HepG2 (cell line): ENCODE measurements at regions not wholly inside any gene's neighbourhood (a gene's known extent, or its start where the extent isn't known, plus 50 kb on each side); places are given as distances from the start of the nearest gene placed in this dataset.

Source experiments
- ATAC-seq: fragments of 200-7000 bp; cut with Tn5 transposase; 3 replicates; pipeline ENCODE4 v1.9.1; 2020; ENCODE audit warnings: mild to moderate bottlenecking, moderate library complexity
- BruUV-seq: library from RNA; stranded (reverse); fragments of 400-500 nt; replicated peaks from 2 replicates; lab custom pipeline; 2021; lab: Mats Ljungman, UMichigan
- CTCF ChIA-PET: fragments of 300-600 bp; formaldehyde crosslinking; extraction: SDS; loops from one replicate; lab custom pipeline; 2021; ENCODE audit warnings: low total read pairs, inconsistent platforms, low intra/inter-chr PET ratio; lab: Yijun Ruan, JAX
- POLR2A ChIA-PET: fragments of 350-600 bp; sonication (Branson Sonifier 250); formaldehyde crosslinking; loops from one replicate; lab custom pipeline; 2020; ENCODE audit warnings: antibody characterized with exemption, inconsistent platforms; lab: Yijun Ruan, JAX
- DNase-seq: peaks from one replicate; pipeline ENCODE4 v3.0.0-alpha.2; 2015; ENCODE audit warnings: low spot score
- FAIRE-seq: peaks from 3 replicates; lab custom pipeline; 2011; peaks lifted over from hg19 to GRCh38; lab: Jason Lieb, UNC
- H2AFZ ChIP-seq: one replicate; pipeline ENCODE4 v1.6.1; 2011; ENCODE audit warnings: low read length, inconsistent platforms
- H3K27ac ChIP-seq: fragments of 300-600 bp; 3 replicates; pipeline ENCODE4 v1.8.0; 2011; ENCODE audit warnings: mixed run types, mild to moderate bottlenecking, mixed read lengths, low read length, inconsistent platforms; ENCODE audit not compliant: insufficient read depth; ENCODE audit errors: extremely low read length
- H3K27me3 ChIP-seq, 2 experiments: fragments of 200-600 bp in 1 of 2; 2 replicates in 1 of 2; 3 replicates in 1 of 2; pipeline versions ENCODE4 v1.6.0 to v1.8.0; 2011; ENCODE audit warnings: low read length in 2 of 2, mild to moderate bottlenecking in 2 of 2, moderate library complexity in 2 of 2, inconsistent platforms in 1 of 2; ENCODE audit not compliant: insufficient read depth in 2 of 2, control insufficient read depth in 1 of 2
- H3K36me3 ChIP-seq, 2 experiments: fragments of 200-600 bp in 1 of 2; replicated peaks in 1 of 2; 2 replicates in 1 of 2; 3 replicates in 1 of 2; pipeline versions ENCODE4 v1.5.1 to v1.8.0; 2011; ENCODE audit warnings: low read length in 2 of 2, inconsistent platforms in 1 of 2; ENCODE audit not compliant: insufficient read depth in 2 of 2, control insufficient read depth in 1 of 2
- H3K4me1 ChIP-seq: 2 replicates; pipeline ENCODE4 v1.5.1; 2012; ENCODE audit warnings: low read length, inconsistent platforms; ENCODE audit not compliant: insufficient read depth
- H3K4me2 ChIP-seq: 2 replicates; pipeline ENCODE4 v1.6.0; 2011; ENCODE audit warnings: low read depth, low read length, inconsistent platforms
- H3K4me3 ChIP-seq, 3 experiments: fragments of 200-600 bp in 1 of 3; sonication (generic), shearing (Covaris generic) in 1 of 3; replicated peaks in 1 of 3; 2 replicates each; pipeline ENCODE4 v1.5.1; 2011 to 2016; ENCODE audit warnings: low read length in 3 of 3, inconsistent platforms in 2 of 3, low read depth in 2 of 3, mild to moderate bottlenecking in 2 of 3, control low read depth in 1 of 3, mixed read lengths in 1 of 3; ENCODE audit not compliant: insufficient read depth in 1 of 3
- H3K79me2 ChIP-seq: one replicate; pipeline ENCODE4 v1.6.1; 2011; ENCODE audit warnings: low read length, inconsistent platforms; ENCODE audit not compliant: insufficient read depth
- H3K9ac ChIP-seq: 2 replicates; pipeline ENCODE4 v1.6.0; 2011; ENCODE audit warnings: mild to moderate bottlenecking, low read depth, low read length, inconsistent platforms; ENCODE audit not compliant: insufficient read depth
- H3K9me3 ChIP-seq: 2 replicates; pipeline ENCODE4 v1.5.1; 2012; ENCODE audit warnings: mild to moderate bottlenecking, low read length
- H4K20me1 ChIP-seq: 2 replicates; pipeline ENCODE4 v1.6.0; 2011; ENCODE audit warnings: inconsistent platforms, mild to moderate bottlenecking, low read length, moderate library complexity; ENCODE audit not compliant: insufficient read depth
- DMAP1 ChIP-seq: IDR thresholded peaks from 2 replicates; pipeline ENCODE4 v1.6.1; 2016
- GMEB1 ChIP-seq: sonication (generic); formaldehyde crosslinking; IDR thresholded peaks from 2 replicates; pipeline ENCODE4 v1.5.1; 2020; ENCODE audit warnings: missing genetic modification reagents, mild to moderate bottlenecking, borderline replicate concordance
- HDAC2 ChIP-seq: sonication (generic); formaldehyde crosslinking; IDR thresholded peaks from 2 replicates; pipeline ENCODE4 v1.4.0; 2020; ENCODE audit warnings: missing genetic modification reagents
- HNRNPUL1 ChIP-seq: fragments of 200-400 bp; formaldehyde crosslinking; IDR thresholded peaks from 2 replicates; pipeline ENCODE4 v1.6.1; 2017; ENCODE audit warnings: low read depth, mild to moderate bottlenecking, low read length, moderate library complexity
- KAT8 ChIP-seq: IDR thresholded peaks from 2 replicates; pipeline ENCODE4 v1.6.1; 2016; ENCODE audit warnings: missing genetic modification reagents, missing compliant biosample characterization
- WIZ ChIP-seq: sonication (generic); formaldehyde crosslinking; IDR thresholded peaks from 2 replicates; pipeline ENCODE4 v1.5.1; 2020; ENCODE audit warnings: mild to moderate bottlenecking, missing genetic modification reagents
- ZBTB42 ChIP-seq: sonication (generic); formaldehyde crosslinking; IDR thresholded peaks from 2 replicates; pipeline ENCODE4 v1.5.0; 2020; ENCODE audit warnings: mild to moderate bottlenecking, missing genetic modification reagents
- ZFP36L2 ChIP-seq: sonication (generic); formaldehyde crosslinking; IDR thresholded peaks from 2 replicates; pipeline ENCODE4 v1.4.0; 2020; ENCODE audit warnings: missing genetic modification reagents
- ZNF24 ChIP-seq: fragments of 450-650 bp; IDR thresholded peaks from 2 replicates; pipeline ENCODE4 v1.6.1; 2017; ENCODE audit warnings: antibody characterized with exemption, mild to moderate bottlenecking
- ZNF317 ChIP-seq: sonication (generic); formaldehyde crosslinking; IDR thresholded peaks from 2 replicates; pipeline ENCODE4 v1.5.0; 2020; ENCODE audit warnings: mild to moderate bottlenecking, missing genetic modification reagents
- ZNF562 ChIP-seq: sonication (generic); formaldehyde crosslinking; IDR thresholded peaks from 2 replicates; pipeline ENCODE4 v1.8.0; 2022; ENCODE audit warnings: missing genetic modification reagents, borderline replicate concordance
- ZNF746 ChIP-seq: sonication (generic); formaldehyde crosslinking; IDR thresholded peaks from 2 replicates; pipeline ENCODE4 v1.8.0; 2022; ENCODE audit warnings: mild to moderate bottlenecking, missing genetic modification reagents
- WGBS: methylation state at CpG from one replicate; pipeline ENCODE4 v1.1.6; 2017; ENCODE audit warnings: low lambda C conversion rate; 5-methylcytosine and 5-hydroxymethylcytosine counted together
- in situ Hi-C: cut with HindIII; loops from 2 replicates; pipeline ENCODE4 v1.10.0; 2017; ENCODE audit warnings: low pct_unique_long_range_greater_than_20kb; ENCODE audit not compliant: extremely low pct_ligation_motif_present
- intact Hi-C: fragments of 100-400 bp; cut with micrococcal nuclease; formaldehyde crosslinking; loops from one replicate; pipeline ENCODE4 v1.10.0; 2022; ENCODE audit not compliant: unreplicated experiment
- TF ChIP-seq, protein P1 (sequence below): sonication (generic); formaldehyde crosslinking; IDR thresholded peaks from 2 replicates; pipeline ENCODE4 v1.4.0; 2020; ENCODE audit warnings: missing genetic modification reagents, borderline replicate concordance

- no peak for TF ChIP-seq ZNF562 (CRISPR knock-in tag)
- TF ChIP-seq WIZ (CRISPR knock-in tag) = no peak
- TF ChIP-seq ZNF746 (CRISPR knock-in tag) = no peak
Observed at GRCh38 chr1:201695607-201696006, 133.3 kb upstream of the IPO9 start (continued).

DNA sequence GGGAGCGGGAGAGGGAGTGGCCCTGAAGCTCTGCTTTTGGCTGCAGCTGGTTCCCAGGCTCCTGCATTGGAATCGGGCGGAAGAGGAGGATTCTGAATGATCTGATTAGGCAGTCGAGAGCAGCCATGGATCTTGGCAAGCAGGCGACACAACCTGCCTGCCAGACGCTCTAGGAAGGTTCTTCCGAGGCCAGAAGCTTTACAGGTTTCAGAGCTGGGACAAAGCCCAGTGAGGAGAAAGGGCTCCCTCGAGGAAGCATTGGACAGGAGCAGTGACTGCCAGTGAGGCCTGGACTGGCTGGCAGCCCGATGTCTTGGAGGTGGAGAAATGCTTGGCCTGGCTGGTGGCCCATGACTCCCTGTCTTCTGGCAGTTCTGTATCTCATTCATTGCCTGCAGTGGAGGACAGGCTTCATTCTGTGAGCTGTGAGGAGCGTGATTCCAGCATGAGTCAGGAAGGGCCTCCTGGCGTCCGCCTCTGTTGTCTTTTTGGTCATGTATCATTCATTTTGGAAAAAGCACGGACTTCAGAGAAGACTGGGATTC lies 132.7 kb upstream of the IPO9 start:
- 31% methylated on average over 12 of the region's 13 CpGs for WGBS
- Histone ChIP-seq H3K79me2 (no peaks in the 10 kb centered on the region), H3K27me3 (peaks cover 2 to 20% of the 10 kb centered on the region in 2 experiments; a peak in 2 of 5 replicates), H4K20me1 (no peaks in the 10 kb centered on the region), H3K9me3 (no peaks in the 10 kb centered on the region), H3K4me1 (no peaks in the 10 kb centered on the region), H3K4me3 (no peak overlapping the region), H2AFZ (no peak overlapping the region), H3K27ac (no peak overlapping the region), H3K36me3 (no peaks in the 10 kb centered on the region), H3K4me2 (no peak overlapping the region), H3K9ac (no peak overlapping the region)
- intact Hi-C loops = no loop called here
- no peak for FAIRE-seq
- DNase-seq = no peak
- no peak for TF ChIP-seq KAT8 (CRISPR knock-in tag)
- TF ChIP-seq, protein P1, sequence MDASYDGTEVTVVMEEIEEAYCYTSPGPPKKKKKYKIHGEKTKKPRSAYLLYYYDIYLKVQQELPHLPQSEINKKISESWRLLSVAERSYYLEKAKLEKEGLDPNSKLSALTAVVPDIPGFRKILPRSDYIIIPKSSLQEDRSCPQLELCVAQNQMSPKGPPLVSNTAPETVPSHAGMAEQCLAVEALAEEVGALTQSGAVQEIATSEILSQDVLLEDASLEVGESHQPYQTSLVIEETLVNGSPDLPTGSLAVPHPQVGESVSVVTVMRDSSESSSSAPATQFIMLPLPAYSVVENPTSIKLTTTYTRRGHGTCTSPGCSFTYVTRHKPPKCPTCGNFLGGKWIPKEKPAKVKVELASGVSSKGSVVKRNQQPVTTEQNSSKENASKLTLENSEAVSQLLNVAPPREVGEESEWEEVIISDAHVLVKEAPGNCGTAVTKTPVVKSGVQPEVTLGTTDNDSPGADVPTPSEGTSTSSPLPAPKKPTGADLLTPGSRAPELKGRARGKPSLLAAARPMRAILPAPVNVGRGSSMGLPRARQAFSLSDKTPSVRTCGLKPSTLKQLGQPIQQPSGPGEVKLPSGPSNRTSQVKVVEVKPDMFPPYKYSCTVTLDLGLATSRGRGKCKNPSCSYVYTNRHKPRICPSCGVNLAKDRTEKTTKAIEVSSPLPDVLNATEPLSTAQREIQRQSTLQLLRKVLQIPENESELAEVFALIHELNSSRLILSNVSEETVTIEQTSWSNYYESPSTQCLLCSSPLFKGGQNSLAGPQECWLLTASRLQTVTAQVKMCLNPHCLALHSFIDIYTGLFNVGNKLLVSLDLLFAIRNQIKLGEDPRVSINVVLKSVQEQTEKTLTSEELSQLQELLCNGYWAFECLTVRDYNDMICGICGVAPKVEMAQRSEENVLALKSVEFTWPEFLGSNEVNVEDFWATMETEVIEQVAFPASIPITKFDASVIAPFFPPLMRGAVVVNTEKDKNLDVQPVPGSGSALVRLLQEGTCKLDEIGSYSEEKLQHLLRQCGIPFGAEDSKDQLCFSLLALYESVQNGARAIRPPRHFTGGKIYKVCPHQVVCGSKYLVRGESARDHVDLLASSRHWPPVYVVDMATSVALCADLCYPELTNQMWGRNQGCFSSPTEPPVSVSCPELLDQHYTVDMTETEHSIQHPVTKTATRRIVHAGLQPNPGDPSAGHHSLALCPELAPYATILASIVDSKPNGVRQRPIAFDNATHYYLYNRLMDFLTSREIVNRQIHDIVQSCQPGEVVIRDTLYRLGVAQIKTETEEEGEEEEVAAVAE (CRISPR knock-in tag) = no peak
- TF ChIP-seq DMAP1 (CRISPR knock-in tag) = no peak
- no peak for TF ChIP-seq GMEB1 (CRISPR knock-in tag)
- TF ChIP-seq ZBTB42 (CRISPR knock-in tag) = no peak
- no peak for TF ChIP-seq ZFP36L2 (CRISPR knock-in tag)
- TF ChIP-seq ZNF317 (CRISPR knock-in tag) = no peak
- TF ChIP-seq HNRNPUL1 = no peak
- no peak for TF ChIP-seq HDAC2 (CRISPR knock-in tag)
- TF ChIP-seq ZNF24 = no peak
- ChIA-PET POLR2A (no interaction called here), CTCF (no interaction called here)
- in situ Hi-C loops = no loop called here
- BruUV-seq = no TSS peak
- no peak for ATAC-seq
